Esophagus squamous epithelium (tissue), 5 donors: ENCODE measurements at regions not wholly inside any gene's neighbourhood (a gene's known extent, or its start where the extent isn't known, plus 50 kb on each side); places are given as distances from the start of the nearest gene placed in this dataset.
"Not testable (repeated sequence)": the region's sequence is repeated elsewhere in the genome, so short reads cannot be mapped to it uniquely, and the experiment has no call there.

ENCODE experiments used
- DNase-seq: peaks from one replicate; lab custom pipeline; 2025; lab: John Stamatoyannopoulos, UW
- H3K27ac ChIP-seq, 4 donors: fragments of 200-600 bp; sonication (generic); one replicate each; pipeline ENCODE4 v1.5.1; 2016 to 2019; ENCODE audit warnings: mild to moderate bottlenecking in 1 of 4
- H3K27me3 ChIP-seq, 4 donors: fragments of 200-600 bp; sonication (generic); 1 replicate in 3 of 4; 2 replicates in 1 of 4; pipeline versions ENCODE4 v1.5.1 to v1.6.0; 2017 to 2021; ENCODE audit warnings: antibody characterized with exemption in 1 of 4
- H3K36me3 ChIP-seq, 3 donors: fragments of 200-600 bp; sonication (generic); one replicate each; pipeline ENCODE4 v1.5.1; 2016 to 2019
- H3K4me1 ChIP-seq, 3 donors: fragments of 200-600 bp; sonication (generic); one replicate each; pipeline ENCODE4 v1.5.1; 2017 to 2019
- H3K4me3 ChIP-seq, 4 donors: fragments of 200-600 bp; sonication (generic); 1 replicate in 3 of 4; 2 replicates in 1 of 4; pipeline ENCODE4 v1.5.1; 2016 to 2019; ENCODE audit warnings: mild to moderate bottlenecking in 2 of 4, moderate library complexity in 1 of 4
- H3K9me3 ChIP-seq, 3 donors: fragments of 200-600 bp; sonication (generic); one replicate each; pipeline ENCODE4 v1.5.1; 2016 to 2019
- CTCF ChIP-seq, 6 experiments: fragments of 450-650 bp in 4 of 6; fragments of 200-600 bp in 2 of 6; sonication (generic) in 2 of 6; IDR thresholded peaks; one replicate each; pipeline ENCODE4 v1.5.1; 2016 to 2019; ENCODE audit warnings: antibody characterized with exemption in 6 of 6, mild to moderate bottlenecking in 4 of 6, moderate library complexity in 4 of 6
- POLR2A ChIP-seq, 4 donors: fragments of 450-650 bp; IDR thresholded peaks; one replicate each; pipeline ENCODE4 v1.6.1; 2017; ENCODE audit warnings: antibody characterized with exemption in 4 of 4, mild to moderate bottlenecking in 4 of 4, moderate library complexity in 3 of 4
- WGBS, 2 donors: methylation state at CpG; one replicate each; pipeline ENCODE4 v1.1.5; 2018; 5-methylcytosine and 5-hydroxymethylcytosine counted together
- intact Hi-C: fragments of 100-400 bp; cut with DNase I; formaldehyde crosslinking; loops from one replicate; pipeline ENCODE4 v1.15.0; 2022
- donor health status: DM: yes; HTN: yes; CAD: no.

- 77 to 87% methylated on average over 3 of the region's 3 CpGs for WGBS, 2 donors
- Histone ChIP-seq H3K9me3 (no peaks in the 10 kb centered on the region), H3K36me3 (no peaks in the 10 kb centered on the region), H3K4me1 (no peaks in the 10 kb centered on the region), H3K27ac (no peak overlapping the region), H3K4me3 (no peak overlapping the region), H3K27me3 (peaks cover 0 to 6% (median 0%) of the 10 kb centered on the region in 4 donors)
- TF ChIP-seq CTCF (IDR thresholded peaks at IDR 0.05) (no peak), POLR2A (IDR thresholded peaks at IDR 0.05) (no peak)
- intact Hi-C loops = no loop called here
- DNase-seq = no peak
Measured at GRCh38 chr1:30137001-30137400, 586.4 kb downstream of the MATN1 start.

DNA sequence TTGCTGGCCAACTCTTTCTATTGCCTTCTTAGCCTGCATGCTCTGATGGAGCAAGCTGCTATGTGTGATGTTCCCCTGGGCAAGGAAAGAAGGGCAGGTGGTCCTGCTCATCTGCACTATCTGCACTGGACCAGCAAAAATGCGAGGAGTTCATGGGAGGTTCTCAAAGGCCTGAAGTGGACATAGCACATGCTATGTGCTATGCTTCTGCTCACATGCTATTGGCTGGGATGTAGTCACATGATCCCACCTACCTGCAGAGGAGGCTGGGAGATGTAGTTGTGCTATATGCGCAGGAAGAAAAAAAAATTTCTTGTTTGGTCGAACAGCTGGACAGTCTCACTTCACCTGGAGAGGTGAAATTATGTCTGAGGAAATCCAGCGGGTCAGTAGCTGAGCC is 587.7 kb downstream of the MATN1 start:
- 67 to 74% methylated on average over 3 of the region's 4 CpGs for WGBS, 2 donors
- intact Hi-C loops = no loop called here
- H3K36me3 ChIP-seq = no peaks in the 10 kb centered on the region
- peaks cover 0 to 1% (median 0%) of the 10 kb centered on the region in 4 donors for H3K27me3 ChIP-seq
- H3K4me1 ChIP-seq = no peaks in the 10 kb centered on the region
- no peak for DNase-seq
- H3K27ac ChIP-seq = no peak overlapping the region
- TF ChIP-seq POLR2A (IDR thresholded peaks at IDR 0.05) (no peak), CTCF (IDR thresholded peaks at IDR 0.05) (no peak)
- no peak overlapping the region for H3K4me3 ChIP-seq
- H3K9me3 ChIP-seq = no peaks in the 10 kb centered on the region

DNA sequence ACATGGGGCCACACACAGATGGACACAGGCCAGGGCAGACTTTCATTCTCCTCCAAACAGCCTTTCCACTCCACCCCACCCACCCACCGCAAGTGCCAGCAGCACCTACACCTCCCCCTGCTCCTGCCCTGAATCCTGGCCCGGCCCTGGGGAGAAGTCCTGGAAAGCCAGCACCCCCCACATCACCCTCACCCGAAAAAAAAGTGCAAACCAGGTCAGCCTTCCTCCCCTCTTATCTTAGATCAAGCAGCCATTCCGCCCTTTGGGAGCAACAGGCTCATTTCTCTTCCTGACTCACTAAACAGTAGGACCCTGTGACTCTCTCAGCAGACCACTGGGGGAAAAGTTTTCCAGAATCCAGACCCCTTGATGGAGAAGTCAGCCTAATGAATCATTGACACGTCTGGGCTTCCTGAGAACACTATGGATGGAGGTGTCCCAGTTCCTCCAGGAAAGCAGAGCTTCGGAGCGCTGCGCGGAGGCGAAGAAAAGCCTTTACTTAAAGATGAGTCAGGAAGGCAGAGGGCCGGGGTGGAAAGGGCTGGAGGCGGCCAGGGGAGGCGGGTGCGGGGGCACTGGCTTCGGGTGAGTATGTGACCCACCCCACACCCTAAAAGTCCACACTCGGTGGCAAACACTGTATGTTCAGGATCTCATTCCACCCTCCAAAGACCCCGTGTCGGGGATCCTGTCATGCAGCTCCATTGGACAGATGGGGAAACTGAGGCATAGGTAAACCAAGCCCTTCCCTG is 588.7 kb downstream of the MATN1 start:
- Histone ChIP-seq H3K9me3 (no peaks in the 10 kb centered on the region), H3K4me3 (no peak overlapping the region), H3K27me3 (peaks cover 0 to 8% (median 0%) of the 10 kb centered on the region in 4 donors), H3K36me3 (no peaks in the 10 kb centered on the region), H3K27ac (no peak overlapping the region), H3K4me1 (no peaks in the 10 kb centered on the region)
- no peak for TF ChIP-seq POLR2A (IDR thresholded peaks at IDR 0.05)
- TF ChIP-seq CTCF (IDR thresholded peaks at IDR 0.05) = no peak
- no peak for DNase-seq
- intact Hi-C loops = no loop called here
- WGBS, 2 donors = 69 to 75% methylated on average over 8 to 11 of the region's 18 CpGs

DNA sequence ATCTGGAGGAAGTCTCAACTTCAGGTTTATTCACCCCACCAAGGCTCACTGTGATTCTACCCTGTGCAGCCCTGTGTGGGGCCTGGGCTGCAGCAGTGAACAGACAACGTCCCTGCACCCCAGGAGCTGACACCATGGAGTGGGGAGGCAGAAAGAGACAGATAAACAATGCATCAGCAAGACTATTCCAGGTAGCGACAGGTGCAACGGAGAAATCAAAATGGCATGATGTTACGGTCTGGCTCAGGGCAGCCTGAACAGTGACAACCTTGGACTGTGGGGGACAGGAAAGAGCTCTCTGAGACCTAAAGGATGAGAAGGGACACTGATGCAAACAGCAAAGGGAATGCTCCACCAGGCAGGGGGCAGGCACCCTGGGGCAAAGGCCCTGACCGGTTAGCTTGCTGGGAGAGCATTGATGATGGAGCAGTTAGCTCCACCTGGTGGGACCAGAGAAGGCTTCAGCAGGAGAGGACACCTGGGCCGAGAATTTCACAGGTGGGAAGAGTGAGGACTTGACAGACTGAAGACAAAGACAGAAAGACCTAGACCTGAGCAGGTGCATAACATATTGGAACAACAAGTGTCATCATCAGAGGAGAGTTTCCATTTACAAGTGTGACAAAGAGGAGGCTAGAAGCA is 589.9 kb downstream of the MATN1 start:
- TF ChIP-seq POLR2A (IDR thresholded peaks at IDR 0.05) = no peak
- TF ChIP-seq CTCF (IDR thresholded peaks at IDR 0.05) = no peak
- Histone ChIP-seq H3K36me3 (no peaks in the 10 kb centered on the region), H3K27me3 (peaks cover 0 to 14% (median 0%) of the 10 kb centered on the region in 4 donors), H3K9me3 (no peaks in the 10 kb centered on the region), H3K4me3 (no peak overlapping the region), H3K4me1 (no peaks in the 10 kb centered on the region), H3K27ac (no peak overlapping the region)
- 74 to 79% methylated on average over 5 of the region's 6 CpGs for WGBS, 2 donors
- intact Hi-C loops = no loop called here
- DNase-seq = no peak

DNA sequence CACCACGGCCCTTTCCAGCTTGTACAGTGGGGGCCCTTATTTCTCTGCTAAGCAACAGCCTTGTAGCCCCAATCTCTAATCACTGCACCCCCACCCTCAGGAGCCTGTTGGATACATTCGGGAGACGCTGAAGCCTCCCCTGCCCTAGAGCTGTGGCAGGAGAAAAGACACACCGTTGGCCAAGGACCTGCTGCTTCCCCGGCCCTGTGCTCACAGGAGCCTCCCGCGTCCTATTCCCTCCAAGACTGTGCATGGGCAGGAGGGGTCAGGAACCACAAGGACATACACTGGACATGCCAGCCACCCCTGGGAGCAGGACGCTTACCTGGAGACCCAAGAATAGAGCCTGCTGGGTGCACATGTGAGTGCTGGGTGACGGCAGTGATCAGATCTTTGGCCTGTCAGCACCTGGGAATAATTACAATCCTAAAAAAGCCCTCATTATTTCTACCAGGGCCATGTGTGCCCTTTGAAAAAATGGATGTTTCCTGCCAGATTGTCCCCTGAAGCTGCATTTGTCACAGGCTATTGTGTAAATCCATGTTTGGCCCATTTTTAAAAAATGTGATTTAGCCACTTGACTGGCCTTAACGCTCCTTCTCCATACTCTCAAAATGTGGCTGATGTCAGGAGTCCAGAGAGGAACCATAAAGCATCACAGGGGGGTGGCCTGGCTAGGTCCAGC is 590.6 kb downstream of the MATN1 start:
- Histone ChIP-seq H3K4me3 (no peak overlapping the region), H3K4me1 (no peaks in the 10 kb centered on the region), H3K27me3 (peaks cover 0 to 16% (median 0%) of the 10 kb centered on the region in 4 donors), H3K36me3 (no peaks in the 10 kb centered on the region), H3K9me3 (no peaks in the 10 kb centered on the region), H3K27ac (no peak overlapping the region)
- DNase-seq = no peak
- 86 to 89% methylated on average over 6 to 10 of the region's 10 CpGs for WGBS, 2 donors
- TF ChIP-seq CTCF (IDR thresholded peaks at IDR 0.05) = no peak
- TF ChIP-seq POLR2A (IDR thresholded peaks at IDR 0.05) = no peak
- intact Hi-C loops = no loop called here

- H3K9me3 ChIP-seq, intact Hi-C loops, H3K27ac ChIP-seq, H3K36me3 ChIP-seq, DNase-seq, H3K4me3 ChIP-seq, H3K4me1 ChIP-seq: not testable (repeated sequence)
- H3K27me3 ChIP-seq = peaks cover 0 to 25% (median 0%) of the 10 kb centered on the region in 4 donors
- 27 to 50% methylated on average over 1 to 2 of the region's 2 CpGs for WGBS, 2 donors
Measured at GRCh38 chr1:30130566-30130965, 592.8 kb downstream of the MATN1 start.
